H1 (cell line): ENCODE measurements at regions not wholly inside any gene's neighbourhood (a gene's known extent, or its start where the extent isn't known, plus 50 kb on each side); places are given as distances from the start of the nearest gene placed in this dataset.

Experiments used
- CTCF ChIA-PET: fragments of 300-600 bp; sonication (Branson Sonifier 250); formaldehyde crosslinking; loops from one replicate; lab custom pipeline; 2021; ENCODE audit not compliant: partially characterized antibody; lab: Charles Lee
- POLR2A ChIA-PET: fragments of 300-600 bp; sonication (Branson Sonifier 250); formaldehyde crosslinking; loops from one replicate; lab custom pipeline; 2021; ENCODE audit warnings: inconsistent platforms; ENCODE audit not compliant: partially characterized antibody; lab: Charles Lee
- DNase-seq, 2 experiments: peaks; one replicate each; pipeline versions ENCODE4 v3.0.0 to v3.0.0-alpha.2; 2010 to 2022; ENCODE audit warnings: low spot score in 2 of 2, low read depth in 1 of 2, mixed read lengths in 1 of 2
- FAIRE-seq: peaks from 2 replicates; lab custom pipeline; 2011; peaks lifted over from hg19 to GRCh38; lab: Jason Lieb, UNC
- H2AFZ ChIP-seq: 2 replicates; pipeline ENCODE4 v1.8.1; 2012; ENCODE audit warnings: low read length, inconsistent platforms
- H2AK5ac ChIP-seq: 2 replicates; pipeline ENCODE4 v1.6.1; 2013; ENCODE audit warnings: low read depth, low read length
- H2BK120ac ChIP-seq: replicated peaks from 2 replicates; pipeline ENCODE3; 2013; ENCODE audit warnings: low read depth, low read length, inconsistent platforms
- H2BK12ac ChIP-seq: 2 replicates; pipeline ENCODE4 v1.6.1; 2013; ENCODE audit warnings: low read depth, low read length
- H2BK15ac ChIP-seq: 2 replicates; pipeline ENCODE4 v1.6.1; 2013; ENCODE audit warnings: low read length
- H2BK20ac ChIP-seq: 2 replicates; pipeline ENCODE4 v1.6.1; 2013; ENCODE audit warnings: low read length
- H2BK5ac ChIP-seq: 2 replicates; pipeline ENCODE4 v1.6.1; 2013; ENCODE audit warnings: low read depth, low read length
- H3K14ac ChIP-seq: 2 replicates; pipeline ENCODE4 v1.6.1; 2013; ENCODE audit warnings: inconsistent platforms; ENCODE audit not compliant: insufficient read length
- H3K18ac ChIP-seq: 2 replicates; pipeline ENCODE4 v1.6.1; 2013; ENCODE audit warnings: low read length; ENCODE audit errors: extremely low read depth
- H3K23ac ChIP-seq: 2 replicates; pipeline ENCODE4 v1.6.1; 2013; ENCODE audit warnings: inconsistent platforms; ENCODE audit not compliant: insufficient read length
- H3K23me2 ChIP-seq: 2 replicates; pipeline ENCODE4 v1.6.1; 2013; ENCODE audit warnings: low read depth, low read length
- H3K27ac ChIP-seq: 2 replicates; pipeline ENCODE4 v1.6.1; 2011; ENCODE audit warnings: low read depth, low read length, inconsistent platforms
- H3K27me3 ChIP-seq, 4 experiments: replicated peaks in 1 of 4; 1 replicate in 1 of 4; 2 replicates in 3 of 4; pipeline versions ENCODE4 v1.6.1 to v1.8.1; 2011 to 2013; ENCODE audit warnings: low read length in 3 of 4, mild to moderate bottlenecking in 3 of 4, inconsistent platforms in 2 of 4, mixed read lengths in 2 of 4, moderate library complexity in 1 of 4; ENCODE audit not compliant: control insufficient read depth in 3 of 4, insufficient read depth in 3 of 4; ENCODE audit errors: extremely low read depth in 1 of 4
- H3K36me3 ChIP-seq, 4 experiments: 2 replicates each; pipeline versions ENCODE4 v1.6.1 to v1.8.1; 2011 to 2013; ENCODE audit warnings: mild to moderate bottlenecking in 4 of 4, low read length in 3 of 4, moderate library complexity in 2 of 4, control low read depth in 1 of 4, inconsistent platforms in 1 of 4; ENCODE audit not compliant: insufficient read depth in 4 of 4, control insufficient read depth in 2 of 4
- H3K4ac ChIP-seq: replicated peaks from 2 replicates; pipeline ENCODE3; 2013; ENCODE audit warnings: low read length, low read depth, mixed read lengths, inconsistent platforms; ENCODE audit not compliant: insufficient read length
- H3K4me1 ChIP-seq, 4 experiments: replicated peaks in 1 of 4; 1 replicate in 1 of 4; 2 replicates in 3 of 4; pipeline versions ENCODE4 v1.6.1 to v1.8.1; 2011 to 2013; ENCODE audit warnings: low read length in 3 of 4, inconsistent platforms in 2 of 4, mixed read lengths in 1 of 4; ENCODE audit not compliant: insufficient read depth in 4 of 4, control insufficient read depth in 3 of 4
- H3K4me2 ChIP-seq, 2 experiments: 2 replicates each; pipeline versions ENCODE4 v1.6.1 to v1.8.1; 2011 to 2013; ENCODE audit warnings: low read depth in 2 of 2, low read length in 2 of 2, control low read depth in 1 of 2, inconsistent platforms in 1 of 2, mild to moderate bottlenecking in 1 of 2; ENCODE audit not compliant: insufficient read depth in 1 of 2
- H3K4me3 ChIP-seq, 4 experiments: fragments of 200-600, 300-600 bp in 1 of 4; sonication (generic), shearing (Covaris generic), sonication (Bioruptor Twin) in 1 of 4; 2 replicates each; pipeline versions ENCODE4 v1.5.1 to v1.8.1; 2011 to 2016; ENCODE audit warnings: low read length in 4 of 4, low read depth in 3 of 4, control low read depth in 2 of 4, inconsistent platforms in 2 of 4, mild to moderate bottlenecking in 2 of 4, mixed read lengths in 1 of 4, moderate library complexity in 1 of 4; ENCODE audit not compliant: insufficient read depth in 2 of 4; ENCODE audit errors: extremely low read depth in 1 of 4
- H3K56ac ChIP-seq: replicated peaks from 2 replicates; pipeline ENCODE3; 2013; ENCODE audit warnings: low read depth, mild to moderate bottlenecking, mixed read lengths, low read length, inconsistent platforms; ENCODE audit not compliant: insufficient read length
- H3K79me1 ChIP-seq: 2 replicates; pipeline ENCODE4 v1.6.1; 2013; ENCODE audit warnings: low read depth, low read length, control low read depth
- H3K79me2 ChIP-seq, 2 experiments: 2 replicates each; pipeline versions ENCODE4 v1.6.1 to v1.8.1; 2012 to 2013; ENCODE audit warnings: low read length in 2 of 2, mild to moderate bottlenecking in 2 of 2, inconsistent platforms in 1 of 2; ENCODE audit not compliant: insufficient read depth in 2 of 2, control insufficient read depth in 1 of 2
- H3K9ac ChIP-seq, 4 experiments: replicated peaks in 1 of 4; 1 replicate in 1 of 4; 2 replicates in 3 of 4; pipeline versions ENCODE4 v1.6.1 to v1.8.1; 2011 to 2013; ENCODE audit warnings: low read depth in 3 of 4, low read length in 3 of 4, control low read depth in 2 of 4, mild to moderate bottlenecking in 2 of 4, moderate library complexity in 2 of 4, inconsistent platforms in 1 of 4; ENCODE audit errors: extremely low read depth in 1 of 4
- H3K9me3 ChIP-seq, 2 experiments: 2 replicates each; pipeline versions ENCODE4 v1.6.1 to v1.8.1; 2012 to 2013; ENCODE audit warnings: mild to moderate bottlenecking in 2 of 2, moderate library complexity in 2 of 2, control low read depth in 1 of 2, inconsistent platforms in 1 of 2, low read depth in 1 of 2, low read length in 1 of 2, mixed read lengths in 1 of 2; ENCODE audit not compliant: insufficient read depth in 2 of 2
- H4K20me1 ChIP-seq, 2 experiments: replicated peaks in 1 of 2; 2 replicates each; pipeline versions ENCODE3 to v1.8.1; 2011 to 2013; ENCODE audit warnings: inconsistent platforms in 2 of 2, low read length in 2 of 2, mild to moderate bottlenecking in 1 of 2; ENCODE audit not compliant: insufficient read depth in 2 of 2, control insufficient read depth in 1 of 2
- H4K5ac ChIP-seq: 2 replicates; pipeline ENCODE4 v1.6.1; 2013; ENCODE audit warnings: low read length, low read depth, mixed read lengths, inconsistent platforms; ENCODE audit not compliant: insufficient read length
- H4K8ac ChIP-seq: 2 replicates; pipeline ENCODE4 v1.8.0; 2013; ENCODE audit warnings: mild to moderate bottlenecking, moderate library complexity, low read length, inconsistent platforms; ENCODE audit not compliant: insufficient read depth; ENCODE audit errors: extremely low read depth
- H4K91ac ChIP-seq: replicated peaks from 2 replicates; pipeline ENCODE3; 2013; ENCODE audit warnings: low read length, mixed read lengths, inconsistent platforms; ENCODE audit not compliant: insufficient read length
- CTBP2 ChIP-seq: IDR thresholded peaks from 2 replicates; pipeline ENCODE4 v1.7.0; 2011; ENCODE audit warnings: borderline replicate concordance, mild to moderate bottlenecking, moderate library complexity, mixed read lengths, low read length; ENCODE audit not compliant: insufficient read depth, insufficient read length
- E2F6 ChIP-seq: IDR thresholded peaks from 2 replicates; pipeline ENCODE4 v1.6.1; 2012; ENCODE audit warnings: inconsistent platforms
- EP300 ChIP-seq, 2 experiments: IDR thresholded peaks; 1 replicate in 1 of 2; 2 replicates in 1 of 2; pipeline ENCODE4 v1.6.1; 2011 to 2012; ENCODE audit warnings: low read depth in 2 of 2, low read length in 2 of 2, mild to moderate bottlenecking in 2 of 2, borderline replicate concordance in 1 of 2, inconsistent platforms in 1 of 2, moderate library complexity in 1 of 2
- GABPA ChIP-seq: IDR thresholded peaks from 2 replicates; pipeline ENCODE4 v1.6.1; 2011; ENCODE audit warnings: mild to moderate bottlenecking, low read length, moderate library complexity, borderline replicate concordance; ENCODE audit not compliant: insufficient read depth
- HDAC6 ChIP-seq: IDR thresholded peaks from one replicate; pipeline ENCODE4 v1.7.1; 2012; ENCODE audit warnings: low read depth, mild to moderate bottlenecking, inconsistent platforms, low read length, moderate library complexity
- MAFK ChIP-seq: IDR thresholded peaks from 2 replicates; pipeline ENCODE4 v1.6.1; 2012; ENCODE audit warnings: low read depth, mild to moderate bottlenecking, improper control_type of control experiment, low read length
- PHF8 ChIP-seq: fragments of 200-600 bp; sonication (generic); conservative IDR thresholded peaks from 2 replicates; pipeline ENCODE4 v1.7.1; 2012; ENCODE audit warnings: low read depth, mild to moderate bottlenecking, inconsistent platforms, low read length, moderate library complexity
- POU5F1 ChIP-seq: IDR thresholded peaks from 2 replicates; pipeline ENCODE4 v1.6.1; 2011; ENCODE audit warnings: low read depth, mild to moderate bottlenecking, low read length, moderate library complexity
- SIN3A ChIP-seq, 2 experiments: IDR thresholded peaks in 1 of 2; conservative IDR thresholded peaks in 1 of 2; 2 replicates each; pipeline ENCODE4 v1.6.1; 2011 to 2012; ENCODE audit warnings: low read length in 2 of 2, improper control_type of control experiment in 1 of 2, low read depth in 1 of 2, mild to moderate bottlenecking in 1 of 2
- SUZ12 ChIP-seq: fragments of 200-600 bp; sonication (generic); IDR thresholded peaks from 2 replicates; pipeline ENCODE4 v1.6.1; 2012; ENCODE audit warnings: mild to moderate bottlenecking, inconsistent platforms, low read length, moderate library complexity, mixed read lengths
- USF2 ChIP-seq: IDR thresholded peaks from 2 replicates; pipeline ENCODE4 v1.6.1; 2011; ENCODE audit warnings: low read length, improper control_type of control experiment
- WGBS, 2 experiments: shearing (Covaris generic) in 1 of 2; methylation state at CpG; one replicate each; pipeline versions ENCODE4 v1.1.6 to v1.1.7; 2013 to 2015; ENCODE audit warnings: low lambda C conversion rate in 2 of 2, mixed read lengths in 2 of 2, inconsistent platforms in 1 of 2, low coverage in 1 of 2, missing lambda C conversion rate in 1 of 2; ENCODE audit not compliant: insufficient replicate concordance in 2 of 2, insufficient coverage in 1 of 2, insufficient read length in 1 of 2; ENCODE audit errors: extremely low coverage in 1 of 2, missing lambda C conversion rate in 1 of 2; 5-methylcytosine and 5-hydroxymethylcytosine counted together

GRCh38 chr1:5110508-5110907, 456.1 kb downstream of the AJAP1 start:
- Histone ChIP-seq H2BK20ac (0 out of 2 replicates have a peak overlapping the region, but pooled peaks have one; percentile 25), H3K18ac (no peak overlapping the region), H3K9ac (no peak overlapping the region), H3K27me3 (no peaks in the 10 kb centered on the region), H3K79me2 (no peaks in the 10 kb centered on the region), H3K23me2 (peaks cover 4% of the 10 kb centered on the region; the same call in 1 of the 2 replicates), H3K4me2 (no peak overlapping the region), H3K4ac (no peak overlapping the region), H3K14ac (no peak overlapping the region), H3K27ac (no peak overlapping the region), H2BK12ac (peak overlapping the region; percentile 82; the same call in 1 of the 2 replicates), H3K4me3 (no peak overlapping the region), H2BK15ac (0 out of 2 replicates have a peak overlapping the region, but pooled peaks have one; percentile 46), H4K5ac (no peak overlapping the region), H2BK120ac (no peak overlapping the region), H3K23ac (no peak overlapping the region), H3K79me1 (no peaks in the 10 kb centered on the region), H3K56ac (no peak overlapping the region), H3K9me3 (no peaks in the 10 kb centered on the region), H2BK5ac (no peak overlapping the region), H2AFZ (no peak overlapping the region; the same call in 1 of the 2 replicates), H3K36me3 (no peaks in the 10 kb centered on the region), H4K91ac (no peak overlapping the region), H4K8ac (no peak overlapping the region), H3K4me1 (peaks cover 3 to 14% (median 4%) of the 10 kb centered on the region in 4 experiments; a peak in 6 of 7 replicates), H2AK5ac (no peak overlapping the region), H4K20me1 (no peaks in the 10 kb centered on the region)
- 88% methylated on average over 8 of the region's 8 CpGs; no CpG with 5 or more reads in 1 of the 2 experiments for WGBS, 2 experiments
- FAIRE-seq (no peak), DNase-seq (no peak)
- ChIA-PET POLR2A (no interaction called here), CTCF (interaction anchor here (1.4 to 1.6 kb wide), 3 partner anchors 10 to 455 kb away, joined by 3 to 6 read pairs (median 5); no protein-coding TSS in a partner anchor)
- TF ChIP-seq USF2 (no peak), E2F6 (no peak), PHF8 (no peak), CTBP2 (no peak), MAFK (no peak), SUZ12 (no peak), HDAC6 (no peak), SIN3A (conservative IDR thresholded peaks at IDR 0.05 in 1 of 2, IDR thresholded peaks at IDR 0.05 in 1 of 2; ENCODE audit: low read depth in 1 of 2, low read length in 2 of 2) (no peak), GABPA (no peak), EP300 (IDR thresholded peaks at IDR 0.05; ENCODE audit: borderline replicate concordance in 1 of 2, low read depth in 2 of 2, low read length in 2 of 2) (no peak), POU5F1 (no peak)
